ENCODE measurements at regions not wholly inside any gene's neighbourhood (a gene's known extent, or its start where the extent isn't known, plus 50 kb on each side); places are given as distances from the start of the nearest gene placed in this dataset.

DNA sequence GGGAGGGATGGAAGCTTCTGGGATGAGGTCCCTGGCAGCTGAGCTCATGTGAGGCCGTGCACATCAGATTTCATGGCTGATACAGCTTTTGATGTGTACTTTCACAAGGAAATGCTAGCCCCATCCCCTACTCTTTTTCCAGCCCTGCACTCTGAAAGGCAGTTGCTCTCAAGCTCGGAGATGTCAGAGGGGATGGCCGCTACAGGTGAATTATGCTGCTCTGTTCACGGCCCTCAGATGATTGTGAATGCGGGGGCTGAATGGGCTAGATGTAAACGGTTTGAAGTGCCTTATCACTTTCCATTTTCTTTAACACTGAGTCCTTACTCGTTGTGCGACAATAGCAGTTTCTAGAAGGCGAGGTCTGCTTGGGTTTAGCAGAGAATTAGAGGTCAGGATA is 88.0 kb upstream of the RASGRF1 start:
- TF ChIP-seq, protein P1, sequence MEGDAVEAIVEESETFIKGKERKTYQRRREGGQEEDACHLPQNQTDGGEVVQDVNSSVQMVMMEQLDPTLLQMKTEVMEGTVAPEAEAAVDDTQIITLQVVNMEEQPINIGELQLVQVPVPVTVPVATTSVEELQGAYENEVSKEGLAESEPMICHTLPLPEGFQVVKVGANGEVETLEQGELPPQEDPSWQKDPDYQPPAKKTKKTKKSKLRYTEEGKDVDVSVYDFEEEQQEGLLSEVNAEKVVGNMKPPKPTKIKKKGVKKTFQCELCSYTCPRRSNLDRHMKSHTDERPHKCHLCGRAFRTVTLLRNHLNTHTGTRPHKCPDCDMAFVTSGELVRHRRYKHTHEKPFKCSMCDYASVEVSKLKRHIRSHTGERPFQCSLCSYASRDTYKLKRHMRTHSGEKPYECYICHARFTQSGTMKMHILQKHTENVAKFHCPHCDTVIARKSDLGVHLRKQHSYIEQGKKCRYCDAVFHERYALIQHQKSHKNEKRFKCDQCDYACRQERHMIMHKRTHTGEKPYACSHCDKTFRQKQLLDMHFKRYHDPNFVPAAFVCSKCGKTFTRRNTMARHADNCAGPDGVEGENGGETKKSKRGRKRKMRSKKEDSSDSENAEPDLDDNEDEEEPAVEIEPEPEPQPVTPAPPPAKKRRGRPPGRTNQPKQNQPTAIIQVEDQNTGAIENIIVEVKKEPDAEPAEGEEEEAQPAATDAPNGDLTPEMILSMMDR (IDR thresholded peaks at IDR 0.05): no peak
- TF ChIP-seq MXI1 (IDR thresholded peaks at IDR 0.05; ENCODE audit: low read depth, low read length) (no peak), POLR2AphosphoS5 (IDR thresholded peaks at IDR 0.05; ENCODE audit: low read depth, low read length) (no peak), FOXM1 (IDR thresholded peaks at IDR 0.05; ENCODE audit: low read depth) (no peak), RXRA (IDR thresholded peaks at IDR 0.05; ENCODE audit: borderline replicate concordance, low read depth) (no peak), CHD2 (IDR thresholded peaks at IDR 0.05; ENCODE audit: low read length, partially characterized antibody) (no peak), YY1 (IDR thresholded peaks at IDR 0.05; ENCODE audit: low read depth) (no peak), GABPA (IDR thresholded peaks at IDR 0.05; ENCODE audit: low read depth) (no peak), FOXJ3 (CRISPR knock-in tag; IDR thresholded peaks at IDR 0.05) (no peak), MEF2A (IDR thresholded peaks at IDR 0.05; ENCODE audit: borderline replicate concordance, low read depth) (no peak)
- TF ChIP-seq, protein P2, sequence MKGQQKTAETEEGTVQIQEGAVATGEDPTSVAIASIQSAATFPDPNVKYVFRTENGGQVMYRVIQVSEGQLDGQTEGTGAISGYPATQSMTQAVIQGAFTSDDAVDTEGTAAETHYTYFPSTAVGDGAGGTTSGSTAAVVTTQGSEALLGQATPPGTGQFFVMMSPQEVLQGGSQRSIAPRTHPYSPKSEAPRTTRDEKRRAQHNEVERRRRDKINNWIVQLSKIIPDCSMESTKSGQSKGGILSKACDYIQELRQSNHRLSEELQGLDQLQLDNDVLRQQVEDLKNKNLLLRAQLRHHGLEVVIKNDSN (IDR thresholded peaks at IDR 0.05; ENCODE audit: borderline replicate concordance, low read depth): no peak
- TF ChIP-seq, protein P3, sequence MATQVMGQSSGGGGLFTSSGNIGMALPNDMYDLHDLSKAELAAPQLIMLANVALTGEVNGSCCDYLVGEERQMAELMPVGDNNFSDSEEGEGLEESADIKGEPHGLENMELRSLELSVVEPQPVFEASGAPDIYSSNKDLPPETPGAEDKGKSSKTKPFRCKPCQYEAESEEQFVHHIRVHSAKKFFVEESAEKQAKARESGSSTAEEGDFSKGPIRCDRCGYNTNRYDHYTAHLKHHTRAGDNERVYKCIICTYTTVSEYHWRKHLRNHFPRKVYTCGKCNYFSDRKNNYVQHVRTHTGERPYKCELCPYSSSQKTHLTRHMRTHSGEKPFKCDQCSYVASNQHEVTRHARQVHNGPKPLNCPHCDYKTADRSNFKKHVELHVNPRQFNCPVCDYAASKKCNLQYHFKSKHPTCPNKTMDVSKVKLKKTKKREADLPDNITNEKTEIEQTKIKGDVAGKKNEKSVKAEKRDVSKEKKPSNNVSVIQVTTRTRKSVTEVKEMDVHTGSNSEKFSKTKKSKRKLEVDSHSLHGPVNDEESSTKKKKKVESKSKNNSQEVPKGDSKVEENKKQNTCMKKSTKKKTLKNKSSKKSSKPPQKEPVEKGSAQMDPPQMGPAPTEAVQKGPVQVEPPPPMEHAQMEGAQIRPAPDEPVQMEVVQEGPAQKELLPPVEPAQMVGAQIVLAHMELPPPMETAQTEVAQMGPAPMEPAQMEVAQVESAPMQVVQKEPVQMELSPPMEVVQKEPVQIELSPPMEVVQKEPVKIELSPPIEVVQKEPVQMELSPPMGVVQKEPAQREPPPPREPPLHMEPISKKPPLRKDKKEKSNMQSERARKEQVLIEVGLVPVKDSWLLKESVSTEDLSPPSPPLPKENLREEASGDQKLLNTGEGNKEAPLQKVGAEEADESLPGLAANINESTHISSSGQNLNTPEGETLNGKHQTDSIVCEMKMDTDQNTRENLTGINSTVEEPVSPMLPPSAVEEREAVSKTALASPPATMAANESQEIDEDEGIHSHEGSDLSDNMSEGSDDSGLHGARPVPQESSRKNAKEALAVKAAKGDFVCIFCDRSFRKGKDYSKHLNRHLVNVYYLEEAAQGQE (IDR thresholded peaks at IDR 0.05; ENCODE audit: low read depth, low read length): no peak
- TF ChIP-seq, protein P4, sequence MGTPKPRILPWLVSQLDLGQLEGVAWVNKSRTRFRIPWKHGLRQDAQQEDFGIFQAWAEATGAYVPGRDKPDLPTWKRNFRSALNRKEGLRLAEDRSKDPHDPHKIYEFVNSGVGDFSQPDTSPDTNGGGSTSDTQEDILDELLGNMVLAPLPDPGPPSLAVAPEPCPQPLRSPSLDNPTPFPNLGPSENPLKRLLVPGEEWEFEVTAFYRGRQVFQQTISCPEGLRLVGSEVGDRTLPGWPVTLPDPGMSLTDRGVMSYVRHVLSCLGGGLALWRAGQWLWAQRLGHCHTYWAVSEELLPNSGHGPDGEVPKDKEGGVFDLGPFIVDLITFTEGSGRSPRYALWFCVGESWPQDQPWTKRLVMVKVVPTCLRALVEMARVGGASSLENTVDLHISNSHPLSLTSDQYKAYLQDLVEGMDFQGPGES (IDR thresholded peaks at IDR 0.05; ENCODE audit: low read depth, low read length): no peak
